ENCODE measurements at regions not wholly inside any gene's neighbourhood (a gene's known extent, or its start where the extent isn't known, plus 50 kb on each side); places are given as distances from the start of the nearest gene placed in this dataset.

GRCh38 chr14:39847194-39847593 lies 415.0 kb upstream of the FBXO33 start:
- TF ChIP-seq POLR2AphosphoS5 (IDR thresholded peaks at IDR 0.05; ENCODE audit: borderline replicate concordance, low read depth, low read length) (no peak), EZH2 (IDR thresholded peaks at IDR 0.05) (no peak), FOXP2 (optimal IDR thresholded peaks at IDR 0.05; ENCODE audit: control extremely low read depth, extremely low read length, insufficient read depth) (no peak)
